ENCODE measurements at regions not wholly inside any gene's neighbourhood (a gene's known extent, or its start where the extent isn't known, plus 50 kb on each side); places are given as distances from the start of the nearest gene placed in this dataset.

GRCh38 chr2:39529836-39530235, 92.8 kb upstream of the MAP4K3 start:
- Histone ChIP-seq H3K9ac (ENCODE audit: control insufficient read depth, insufficient read depth, low read length) (no peak overlapping the region), H3K27me3 (replicated peaks in 1 of 2; ENCODE audit: control insufficient read depth in 2 of 2, insufficient read depth in 2 of 2, low read length in 1 of 2) (peaks cover 0 to 2% of the 10 kb centered on the region in 2 experiments; a peak in 3 of 4 replicates), H3K9me3 (replicated peaks; ENCODE audit: control insufficient read depth, insufficient read depth, low read length) (no peaks in the 10 kb centered on the region), H3K36me3 (ENCODE audit: control insufficient read depth in 2 of 2, insufficient read depth in 2 of 2, low read length in 1 of 2) (no peaks in the 10 kb centered on the region), H3K4me2 (ENCODE audit: control insufficient read depth, insufficient read depth) (no peak overlapping the region), H3K79me2 (ENCODE audit: control insufficient read depth, insufficient read depth, low read length) (no peaks in the 10 kb centered on the region), H3K27ac (ENCODE audit: control insufficient read depth, insufficient read depth) (no peak overlapping the region), H2AFZ (ENCODE audit: control insufficient read depth, low read depth, low read length) (no peak overlapping the region), H4K20me1 (ENCODE audit: control insufficient read depth, insufficient read depth) (no peaks in the 10 kb centered on the region), H3K4me1 (ENCODE audit: control insufficient read depth, insufficient read depth, low read length) (peaks cover 15% of the 10 kb centered on the region), H3K4me3 (no peak overlapping the region)
- BruUV-seq (replicated peaks), result no TSS peak
- RAD21 ChIA-PET (ENCODE audit: unreplicated experiment), result no interaction called here
- in situ Hi-C loops (cut with MboI), result no loop called here
- intact Hi-C loops (cut with micrococcal nuclease; ENCODE audit: unreplicated experiment), result no loop called here
- FAIRE-seq (no peak), ATAC-seq (no peak), DNase-seq (ENCODE audit: low read depth, low spot score) (no peak)
- SMC1A ChIA-PET (ENCODE audit: uncharacterized antibody, unreplicated experiment), result no interaction called here
- POLR2A ChIA-PET, result no interaction called here
- WGBS (ENCODE audit: insufficient coverage, insufficient replicate concordance, low lambda C conversion rate, missing lambda C conversion rate), result 100% methylated on average over 1 of the region's 1 CpG
- CTCF ChIA-PET, result no interaction called here
- TF ChIP-seq ZBTB11 (CRISPR knock-in tag; IDR thresholded peaks at IDR 0.05) (no peak), TCF3 (IDR thresholded peaks at IDR 0.05; ENCODE audit: borderline replicate concordance, insufficient read depth, low read depth, low read length) (no peak), MEF2B (IDR thresholded peaks at IDR 0.05; ENCODE audit: partially characterized antibody, poor library complexity, severe bottlenecking) (no peak), FOXM1 (IDR thresholded peaks at IDR 0.05; ENCODE audit: low read depth, low read length) (no peak), ZNF384 (IDR thresholded peaks at IDR 0.05; ENCODE audit: borderline replicate concordance, low read depth, low read length) (no peak), RFX5 (IDR thresholded peaks at IDR 0.05; ENCODE audit: low read depth, low read length) (no peak), ZSCAN29 (IDR thresholded peaks at IDR 0.05) (no peak), EGR1 (IDR thresholded peaks at IDR 0.05; ENCODE audit: borderline replicate concordance in 1 of 2, low read depth in 2 of 2, low read length in 2 of 2) (no peak), CBFB (IDR thresholded peaks at IDR 0.05; ENCODE audit: low read depth) (no peak), IRF4 (IDR thresholded peaks at IDR 0.05; ENCODE audit: low read depth, low read length) (no peak), USF2 (IDR thresholded peaks at IDR 0.05; ENCODE audit: borderline replicate concordance, low read depth, low read length) (no peak), DPF2 (IDR thresholded peaks at IDR 0.05) (no peak), SMAD5 (IDR thresholded peaks at IDR 0.05; ENCODE audit: low read depth) (no peak), MYB (IDR thresholded peaks at IDR 0.05; ENCODE audit: borderline replicate concordance, low read depth, low read length) (no peak), HDAC6 (IDR thresholded peaks at IDR 0.05; ENCODE audit: unreplicated experiment) (no peak), MTA2 (IDR thresholded peaks at IDR 0.05; ENCODE audit: low read depth) (no peak)
